GM12872 (cell line): ENCODE measurements at regions not wholly inside any gene's neighbourhood (a gene's known extent, or its start where the extent isn't known, plus 50 kb on each side); places are given as distances from the start of the nearest gene placed in this dataset.

Experiments
- CTCF ChIP-seq: IDR thresholded peaks from 3 replicates; pipeline ENCODE4 v1.5.1; 2011; ENCODE audit warnings: low read depth, mild to moderate bottlenecking, low read length, moderate library complexity; ENCODE audit not compliant: insufficient read depth

- no peak for TF ChIP-seq CTCF
Observed at GRCh38 chr3:110918963-110919362, 152.7 kb upstream of the NECTIN3 start.

- no peak for TF ChIP-seq CTCF
Observed at GRCh38 chr3:110925798-110926197, 145.8 kb upstream of the NECTIN3 start.

- no peak for TF ChIP-seq CTCF
Observed at GRCh38 chr3:110928016-110928662, 143.5 kb upstream of the NECTIN3 start.

- no peak for TF ChIP-seq CTCF
Observed at GRCh38 chr3:110929816-110930215, 141.8 kb upstream of the NECTIN3 start.

- TF ChIP-seq CTCF: no peak
Observed at GRCh38 chr3:110932567-110932966, 139.0 kb upstream of the NECTIN3 start.

GRCh38 chr3:110933821-110934426, 137.7 kb upstream of the NECTIN3 start:
- no peak for TF ChIP-seq CTCF

GRCh38 chr3:110938629-110939028, 133.0 kb upstream of the NECTIN3 start:
- no peak for TF ChIP-seq CTCF
